ENCODE measurements at regions not wholly inside any gene's neighbourhood (a gene's known extent, or its start where the extent isn't known, plus 50 kb on each side); places are given as distances from the start of the nearest gene placed in this dataset.

GRCh38 chr9:36749461-36749860 is 176.8 kb downstream of the MELK start:
- TF ChIP-seq EZH2 (IDR thresholded peaks at IDR 0.05; ENCODE audit: insufficient read depth, poor library complexity, severe bottlenecking) = no peak
- TF ChIP-seq EZH2phosphoT487 (IDR thresholded peaks at IDR 0.05; ENCODE audit: insufficient read depth, low read depth) = no peak
